H54 (cell line): ENCODE measurements at regions not wholly inside any gene's neighbourhood (a gene's known extent, or its start where the extent isn't known, plus 50 kb on each side); places are given as distances from the start of the nearest gene placed in this dataset.
"Not testable (repeated sequence)": the region's sequence is repeated elsewhere in the genome, so short reads cannot be mapped to it uniquely, and the experiment has no call there.

ENCODE experiments used
- DNase-seq: peaks from one replicate; pipeline ENCODE4 v3.0.0; 2011; ENCODE audit warnings: low spot score, mixed read lengths; ENCODE audit not compliant: insufficient read length
- FAIRE-seq: peaks from 3 replicates; lab custom pipeline; 2011; peaks lifted over from hg19 to GRCh38; lab: Jason Lieb, UNC
- POLR2A ChIP-seq: IDR thresholded peaks from 2 replicates; pipeline ENCODE4 v1.6.1; 2011; ENCODE audit warnings: low read depth, mild to moderate bottlenecking, low read length

DNA sequence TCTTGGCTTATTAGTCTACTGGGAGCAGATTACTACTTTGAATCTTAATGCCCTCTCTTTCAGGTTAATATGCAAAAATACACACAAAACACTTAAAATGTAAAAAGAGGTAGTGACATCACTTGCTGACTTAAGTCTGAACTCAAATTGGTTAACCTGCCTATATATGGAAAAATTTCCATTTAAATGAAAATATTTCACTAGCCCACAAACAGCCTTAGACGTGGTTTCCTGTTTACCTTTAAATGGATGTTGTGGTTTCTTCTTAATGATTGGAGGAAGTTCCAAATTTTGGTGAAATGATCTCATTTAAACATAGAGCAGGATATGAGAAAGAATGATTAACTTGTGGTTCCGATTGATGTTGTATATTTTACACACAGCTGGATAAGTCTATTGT is 553.7 kb downstream of the CD109 start:
- FAIRE-seq (no peak), DNase-seq (no peak)
- no peak for TF ChIP-seq POLR2A

DNA sequence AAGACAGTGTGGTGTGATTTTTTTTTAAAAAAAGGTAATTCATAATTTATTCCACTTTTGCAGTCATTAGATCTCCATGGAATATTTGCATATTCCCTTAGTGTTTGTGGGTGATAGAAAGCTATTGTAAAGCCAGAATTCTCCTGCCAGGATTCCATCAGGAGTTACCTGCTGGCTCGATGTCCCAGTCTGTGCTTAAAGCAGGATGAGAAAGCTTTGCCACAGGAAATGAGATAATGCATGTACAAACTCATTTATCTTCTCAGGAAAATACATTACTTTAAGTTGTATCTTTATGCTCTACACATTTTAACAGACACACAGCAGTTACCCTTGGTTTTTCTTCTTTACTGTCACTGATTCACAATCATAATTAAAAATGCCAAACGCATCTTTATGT is 553.0 kb downstream of the CD109 start:
- TF ChIP-seq POLR2A, result no peak
- FAIRE-seq, result no peak
- DNase-seq, result no peak

- no peak for FAIRE-seq
- DNase-seq, result no peak
- no peak for TF ChIP-seq POLR2A
Measured at GRCh38 chr6:74222768-74223333, 526.8 kb downstream of the CD109 start.

GRCh38 chr6:74213995-74214394 is 518.0 kb downstream of the CD109 start:
- FAIRE-seq, result no peak
- no peak for DNase-seq
- TF ChIP-seq POLR2A, result no peak

- FAIRE-seq (no peak), DNase-seq (no peak)
- no peak for TF ChIP-seq POLR2A
Measured at GRCh38 chr6:74208239-74208638, 512.2 kb downstream of the CD109 start.

DNA sequence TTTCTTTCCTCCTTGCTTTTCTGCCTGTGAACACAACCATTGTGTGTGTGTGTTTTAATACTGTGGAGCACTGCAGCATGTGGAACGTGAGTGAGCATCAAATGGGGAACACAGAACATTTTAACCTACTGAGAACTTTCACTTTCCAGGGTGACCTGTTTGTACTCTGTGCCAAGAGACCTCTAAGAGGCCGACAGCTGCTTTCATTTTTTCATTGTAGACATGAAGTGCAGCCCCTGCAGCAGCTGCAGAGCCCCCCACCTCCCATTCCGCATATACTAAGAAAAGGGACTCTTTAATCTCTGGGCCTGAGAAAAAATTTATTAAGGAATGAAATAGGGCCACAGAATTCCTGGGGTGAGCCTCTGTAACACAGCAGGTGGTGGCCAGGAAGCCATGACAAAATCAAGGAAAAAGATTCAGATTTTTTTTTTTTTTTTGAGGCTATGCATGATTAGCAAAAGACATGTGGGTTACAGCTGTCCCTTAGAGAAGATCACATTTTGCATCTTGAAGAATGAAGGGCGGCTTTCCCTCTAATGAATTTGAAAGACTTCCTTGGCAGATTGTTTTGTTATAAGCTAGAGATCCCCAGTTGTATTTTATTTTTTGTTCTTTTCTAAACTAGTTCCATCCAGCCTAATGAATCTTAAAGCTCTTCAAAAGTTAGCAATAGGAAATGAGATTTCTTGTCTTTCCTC is 503.4 kb downstream of the CD109 start:
- DNase-seq (no peak), FAIRE-seq (no peak)
- no peak for TF ChIP-seq POLR2A

GRCh38 chr6:74197310-74197709 is 501.3 kb downstream of the CD109 start:
- DNase-seq, result no peak
- FAIRE-seq, result no peak
- no peak for TF ChIP-seq POLR2A

DNA sequence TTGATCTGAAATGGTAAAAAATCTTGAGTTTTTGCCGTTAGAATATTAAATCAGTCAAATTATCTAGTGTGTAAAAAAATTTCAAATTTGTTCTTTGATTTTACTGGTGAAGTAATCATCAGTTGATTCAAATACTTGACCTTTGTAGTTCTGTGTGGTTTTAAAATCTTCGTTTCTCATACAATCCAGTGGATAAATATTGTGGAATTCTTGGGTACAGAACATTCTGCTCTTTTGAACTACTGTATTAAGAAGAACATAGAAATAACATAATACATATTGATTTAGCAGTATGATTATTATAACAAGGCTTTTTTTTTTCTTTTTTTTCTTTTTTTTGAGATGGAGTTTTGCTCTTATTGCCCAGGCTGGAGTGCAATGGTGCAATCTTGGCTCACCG is 491.8 kb downstream of the CD109 start:
- DNase-seq, result no peak
- no peak for FAIRE-seq
- no peak for TF ChIP-seq POLR2A

- DNase-seq (no peak), FAIRE-seq (no peak)
- TF ChIP-seq POLR2A, result no peak
Measured at GRCh38 chr6:74182992-74183391, 487.0 kb downstream of the CD109 start.

DNA sequence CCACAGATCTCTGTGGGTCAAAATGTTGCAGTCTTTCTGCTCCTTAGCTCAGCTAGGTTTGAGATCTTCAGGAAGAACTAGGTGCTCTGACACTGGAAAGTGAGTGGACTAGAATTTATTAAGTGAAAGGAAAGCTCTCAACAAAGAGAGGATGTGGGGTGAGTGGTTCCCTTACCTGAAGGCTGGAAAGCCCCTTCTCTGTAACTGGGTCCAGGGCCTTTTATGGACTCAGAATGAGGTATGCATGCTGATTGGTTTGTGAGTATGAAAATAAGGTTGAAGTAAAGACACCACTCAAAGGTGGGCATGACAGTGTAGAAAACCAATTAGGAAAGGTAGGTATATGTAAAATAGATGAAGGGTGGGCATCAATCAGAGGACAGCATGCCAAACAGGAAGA is 485.5 kb downstream of the CD109 start:
- TF ChIP-seq POLR2A, result no peak

GRCh38 chr6:74177506-74177905 is 481.5 kb downstream of the CD109 start:
- no peak for FAIRE-seq
- no peak for TF ChIP-seq POLR2A
- DNase-seq, result no peak

More for the DNA sequence above, 485.5 kb downstream of the CD109 start:
- FAIRE-seq, result no peak
- DNase-seq, result no peak

- not testable (repeated sequence) for FAIRE-seq, DNase-seq
Measured at GRCh38 chr6:74170550-74170949, 474.5 kb downstream of the CD109 start.

- DNase-seq (no peak), FAIRE-seq (no peak)
- no peak for TF ChIP-seq POLR2A
Measured at GRCh38 chr6:74170118-74170517, 474.1 kb downstream of the CD109 start.

GRCh38 chr6:74167976-74168375 is 472.0 kb downstream of the CD109 start:
- DNase-seq, result no peak
- FAIRE-seq, result no peak
- TF ChIP-seq POLR2A, result no peak

GRCh38 chr6:74167511-74167910 is 471.5 kb downstream of the CD109 start:
- FAIRE-seq, result no peak
- no peak for DNase-seq
- TF ChIP-seq POLR2A, result no peak
